Thyroid gland (tissue), 4 donors: ENCODE measurements at regions not wholly inside any gene's neighbourhood (a gene's known extent, or its start where the extent isn't known, plus 50 kb on each side); places are given as distances from the start of the nearest gene placed in this dataset.

Experiments used
- POLR2A ChIP-seq, 2 donors: fragments of 450-650 bp; IDR thresholded peaks; one replicate each; pipeline ENCODE4 v1.6.1; 2017; ENCODE audit warnings: antibody characterized with exemption in 2 of 2, mild to moderate bottlenecking in 2 of 2, moderate library complexity in 1 of 2
- TF ChIP-seq, protein P1 (sequence below), 6 experiments: fragments of 200-600 bp in 3 of 6; fragments of 450-650 bp in 3 of 6; sonication (generic) in 3 of 6; IDR thresholded peaks; one replicate each; pipeline ENCODE4 v1.5.1; 2016 to 2019; ENCODE audit warnings: antibody characterized with exemption in 6 of 6, mild to moderate bottlenecking in 2 of 6, inconsistent platforms in 1 of 6, moderate library complexity in 1 of 6

DNA sequence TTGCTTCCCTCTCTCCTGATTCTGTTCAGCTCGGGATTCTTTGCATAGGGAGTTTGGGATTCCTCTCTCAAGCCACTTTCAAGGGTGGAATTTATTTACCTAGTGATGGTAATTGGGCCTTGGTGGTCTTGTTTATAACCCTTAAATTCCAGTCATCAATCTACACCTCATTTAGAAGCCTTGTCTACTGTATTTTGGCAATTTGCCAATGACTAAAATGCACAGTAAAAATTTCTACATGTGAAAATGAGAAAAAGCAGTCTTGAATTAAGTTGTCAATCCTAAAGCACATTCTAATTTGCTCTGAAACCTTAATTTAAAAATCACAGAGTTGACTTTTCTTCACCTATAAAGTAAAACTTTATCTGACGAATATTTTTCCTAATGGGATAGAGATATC, 749.2 kb upstream of the CRIM1 start:
- TF ChIP-seq, protein P1, sequence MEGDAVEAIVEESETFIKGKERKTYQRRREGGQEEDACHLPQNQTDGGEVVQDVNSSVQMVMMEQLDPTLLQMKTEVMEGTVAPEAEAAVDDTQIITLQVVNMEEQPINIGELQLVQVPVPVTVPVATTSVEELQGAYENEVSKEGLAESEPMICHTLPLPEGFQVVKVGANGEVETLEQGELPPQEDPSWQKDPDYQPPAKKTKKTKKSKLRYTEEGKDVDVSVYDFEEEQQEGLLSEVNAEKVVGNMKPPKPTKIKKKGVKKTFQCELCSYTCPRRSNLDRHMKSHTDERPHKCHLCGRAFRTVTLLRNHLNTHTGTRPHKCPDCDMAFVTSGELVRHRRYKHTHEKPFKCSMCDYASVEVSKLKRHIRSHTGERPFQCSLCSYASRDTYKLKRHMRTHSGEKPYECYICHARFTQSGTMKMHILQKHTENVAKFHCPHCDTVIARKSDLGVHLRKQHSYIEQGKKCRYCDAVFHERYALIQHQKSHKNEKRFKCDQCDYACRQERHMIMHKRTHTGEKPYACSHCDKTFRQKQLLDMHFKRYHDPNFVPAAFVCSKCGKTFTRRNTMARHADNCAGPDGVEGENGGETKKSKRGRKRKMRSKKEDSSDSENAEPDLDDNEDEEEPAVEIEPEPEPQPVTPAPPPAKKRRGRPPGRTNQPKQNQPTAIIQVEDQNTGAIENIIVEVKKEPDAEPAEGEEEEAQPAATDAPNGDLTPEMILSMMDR (IDR thresholded peaks at IDR 0.05): no peak
- TF ChIP-seq POLR2A (IDR thresholded peaks at IDR 0.05): no peak
